Upper lobe of left lung (tissue), 4 donors: ENCODE measurements at regions not wholly inside any gene's neighbourhood (a gene's known extent, or its start where the extent isn't known, plus 50 kb on each side); places are given as distances from the start of the nearest gene placed in this dataset.

Source experiments
- CTCF ChIP-seq, 6 experiments: fragments of 450-650 bp in 4 of 6; fragments of 200-600 bp in 2 of 6; sonication (generic) in 2 of 6; IDR thresholded peaks; one replicate each; pipeline ENCODE4 v1.5.1; 2016 to 2019; ENCODE audit warnings: antibody characterized with exemption in 6 of 6
- EP300 ChIP-seq, 4 donors: sonication (generic); formaldehyde crosslinking; IDR thresholded peaks; one replicate each; pipeline ENCODE4 v1.5.1; 2017; ENCODE audit warnings: antibody characterized with exemption in 4 of 4, control low read depth in 2 of 4
- POLR2A ChIP-seq, 4 donors: fragments of 450-650 bp; IDR thresholded peaks; one replicate each; pipeline ENCODE4 v1.5.1; 2016 to 2017; ENCODE audit warnings: antibody characterized with exemption in 4 of 4, mild to moderate bottlenecking in 2 of 4
- POLR2AphosphoS5 ChIP-seq, 2 donors: sonication (generic); formaldehyde crosslinking; IDR thresholded peaks; one replicate each; pipeline ENCODE4 v1.5.1; 2017; ENCODE audit warnings: antibody characterized with exemption in 2 of 2

- no peak for TF ChIP-seq CTCF (IDR thresholded peaks at IDR 0.05)
- TF ChIP-seq EP300 (IDR thresholded peaks at IDR 0.05), result no peak
- no peak for TF ChIP-seq POLR2A (IDR thresholded peaks at IDR 0.05)
- no peak for TF ChIP-seq POLR2AphosphoS5 (IDR thresholded peaks at IDR 0.05)
Observed at GRCh38 chr3:173273838-173274237, 123.7 kb upstream of the NLGN1 start.
